Stimulated activated CD4-positive, alpha-beta T cell treated with anti-CD3 and anti-CD28 coated beads, Interleukin-1b, Interleukin-23, amount 100 ng/mL, for 1 hour (primary cell): ENCODE measurements at regions not wholly inside any gene's neighbourhood (a gene's known extent, or its start where the extent isn't known, plus 50 kb on each side); places are given as distances from the start of the nearest gene placed in this dataset.
"Not testable (repeated sequence)": the region's sequence is repeated elsewhere in the genome, so short reads cannot be mapped to it uniquely, and the experiment has no call there.

Experiments
- DNase-seq, 2 donors: peaks; one replicate each; pipeline ENCODE4 v3.0.0-alpha.2; 2020; ENCODE audit warnings: low read depth in 2 of 2

DNA sequence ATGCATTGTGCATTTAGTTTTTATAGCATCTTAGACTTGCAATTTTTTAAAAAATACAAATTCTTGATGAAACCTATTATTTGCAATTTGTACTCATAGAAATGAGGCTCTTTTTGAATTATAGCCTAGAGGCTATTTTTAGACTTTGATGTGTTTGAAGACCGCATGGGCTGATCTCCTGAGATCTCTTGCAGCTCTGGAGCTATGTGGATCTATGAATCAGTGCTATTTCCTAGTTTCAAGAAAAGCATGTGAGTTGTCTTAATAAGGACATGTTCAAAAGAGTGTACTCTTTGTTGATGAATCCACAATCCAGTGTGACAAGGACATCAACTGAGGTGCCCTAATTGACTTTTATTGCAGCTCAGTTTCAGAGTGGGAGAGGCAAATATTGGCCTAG is 620.5 kb downstream of the ETS1 start:
- DNase-seq = no peak

DNA sequence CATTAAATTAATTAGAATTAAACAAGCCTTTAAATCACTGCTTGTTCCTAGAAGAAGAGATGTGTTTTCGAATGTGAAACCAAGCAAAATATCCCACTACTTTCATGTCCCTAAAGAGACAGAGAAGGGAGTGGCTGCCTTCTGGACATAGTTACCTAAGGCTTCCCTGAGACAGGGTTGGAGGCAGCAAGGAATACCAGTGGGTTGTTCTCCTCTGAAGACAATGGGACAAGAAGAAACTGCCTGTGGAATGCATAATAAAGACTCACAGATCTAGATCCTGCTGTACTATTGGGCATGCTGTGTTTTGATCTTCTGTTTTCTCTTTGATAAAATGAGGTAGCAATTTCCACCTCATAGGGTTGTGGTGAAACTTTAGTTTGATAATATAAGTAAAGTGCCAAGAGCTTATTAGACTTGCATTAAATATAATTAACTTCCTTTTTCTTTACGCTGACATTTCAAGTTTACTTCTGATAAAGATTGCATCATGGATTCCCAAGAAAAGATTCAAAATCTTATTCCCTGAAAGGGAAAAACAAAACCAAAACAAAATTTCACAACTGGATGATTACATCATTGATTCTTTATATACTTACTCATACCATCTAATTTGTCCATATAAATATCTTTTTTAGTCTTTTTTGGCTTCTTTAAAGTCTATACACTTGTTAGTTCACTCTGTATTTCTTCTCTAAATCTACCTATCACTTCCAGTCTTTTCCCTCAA is 621.3 kb downstream of the ETS1 start:
- DNase-seq = no peak

DNA sequence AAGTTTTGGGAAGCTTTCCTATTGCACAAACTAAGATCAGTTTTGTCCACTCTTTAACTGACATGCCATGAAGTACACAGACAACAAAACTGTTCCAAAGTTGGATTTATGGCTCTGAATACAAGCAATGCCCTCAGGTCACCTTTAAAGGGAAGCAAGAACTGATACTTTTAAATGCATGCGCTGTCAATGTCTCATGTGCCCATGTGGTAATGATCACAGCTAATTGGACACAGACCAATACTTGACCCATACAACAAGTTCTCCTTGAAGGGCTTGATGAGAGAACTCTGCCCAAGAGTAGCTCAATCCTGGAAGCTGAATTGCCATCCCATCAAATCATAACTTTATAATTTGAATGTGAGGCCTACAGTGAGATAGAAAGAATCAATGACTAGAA is 624.9 kb downstream of the ETS1 start:
- DNase-seq = no peak

DNA sequence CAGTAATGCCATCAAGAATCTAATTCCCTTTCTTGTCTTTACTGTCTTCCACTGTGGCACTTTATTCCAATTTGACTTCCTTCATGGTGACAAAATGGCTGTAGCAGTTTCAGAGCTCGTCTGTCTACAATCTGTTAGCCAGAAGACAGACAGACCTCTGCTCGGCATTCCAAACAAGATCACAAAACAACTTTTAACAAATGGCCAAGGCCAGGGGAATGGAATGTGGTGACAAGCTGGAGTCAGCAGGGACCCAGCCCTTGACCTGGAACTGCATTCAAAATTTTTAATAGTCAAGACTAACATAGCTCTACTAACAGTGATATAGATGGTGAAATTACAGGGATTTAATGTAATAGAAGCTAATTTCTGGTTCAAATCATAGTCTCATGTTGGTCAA is 637.2 kb downstream of the ETS1 start:
- DNase-seq = no peak

DNA sequence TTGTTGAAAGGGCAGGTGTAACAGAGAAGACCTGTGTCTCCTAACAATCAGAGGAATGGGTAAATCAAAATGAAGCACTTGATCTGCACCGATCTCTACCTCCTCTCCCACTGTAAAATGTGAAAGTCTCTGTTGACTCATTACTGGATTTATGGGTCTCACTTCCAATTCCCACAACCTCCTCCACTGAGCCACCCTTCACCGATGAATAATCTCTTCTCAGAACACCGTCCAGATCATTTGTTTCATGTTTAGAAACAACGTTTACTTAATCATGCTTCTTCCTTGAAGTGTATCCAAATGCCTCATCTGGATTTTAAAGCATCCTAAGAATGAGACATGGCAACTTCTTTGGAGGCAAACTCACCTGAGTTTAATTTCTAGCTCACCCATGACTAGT is 643.6 kb downstream of the ETS1 start:
- no peak for DNase-seq

DNA sequence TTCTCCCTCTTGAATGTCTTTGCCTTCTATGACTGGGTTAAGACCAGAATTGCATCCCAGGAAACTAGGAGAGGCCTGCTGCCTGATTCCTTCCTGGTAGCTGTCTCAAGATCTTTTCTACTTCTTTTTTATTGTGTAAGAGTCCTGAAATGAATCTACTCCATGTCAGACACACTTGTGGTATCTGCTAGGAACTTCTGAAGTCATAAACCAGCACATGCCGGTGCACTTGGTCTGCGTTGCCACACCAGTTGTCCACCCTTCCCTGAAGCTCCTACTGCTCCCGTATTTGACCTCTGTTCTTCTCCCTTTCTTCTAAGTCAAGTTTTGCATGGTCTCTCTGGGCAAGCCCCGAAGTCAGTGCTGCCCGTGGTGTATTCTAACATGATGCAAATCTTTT is 644.2 kb downstream of the ETS1 start:
- no peak for DNase-seq

DNA sequence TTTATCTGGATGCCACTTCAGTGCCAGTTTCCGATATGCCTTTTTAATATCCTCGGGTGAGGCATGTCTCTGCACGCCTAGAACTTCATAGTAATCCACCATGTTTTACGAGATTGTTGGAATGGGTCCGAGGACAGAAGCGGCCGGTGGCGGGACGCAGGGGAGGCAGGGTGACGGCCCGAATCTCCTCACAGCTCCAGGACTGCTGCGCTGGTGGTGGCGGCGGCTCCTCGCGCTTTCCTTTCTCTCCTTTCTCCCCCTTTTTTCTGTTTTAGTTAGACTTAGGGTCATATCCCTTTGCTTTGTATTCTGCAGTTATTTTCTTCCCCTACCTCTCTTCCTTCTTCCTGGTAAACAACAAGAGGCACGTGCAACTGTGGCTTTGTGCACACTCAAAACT is 645.8 kb downstream of the ETS1 start:
- DNase-seq = not testable (repeated sequence)

DNA sequence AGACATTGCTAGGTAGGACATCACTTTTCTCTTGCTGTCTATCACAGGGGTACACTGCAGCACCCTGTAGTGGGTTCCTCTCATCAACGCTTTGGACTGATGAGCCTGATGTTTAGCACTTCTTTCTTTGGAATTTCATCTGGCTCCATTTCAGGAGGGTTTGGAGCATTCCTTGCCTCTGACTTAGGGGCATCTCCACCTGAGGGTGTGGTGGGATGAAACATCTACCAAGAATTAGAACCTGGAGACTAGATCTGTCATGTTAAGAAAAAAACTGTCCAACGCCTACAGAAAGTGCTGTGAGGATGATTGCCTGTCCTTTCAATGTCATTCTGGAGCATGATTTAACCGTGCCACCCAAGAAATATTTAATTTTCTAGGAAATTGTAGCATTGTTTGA is 648.4 kb downstream of the ETS1 start:
- no peak for DNase-seq

DNA sequence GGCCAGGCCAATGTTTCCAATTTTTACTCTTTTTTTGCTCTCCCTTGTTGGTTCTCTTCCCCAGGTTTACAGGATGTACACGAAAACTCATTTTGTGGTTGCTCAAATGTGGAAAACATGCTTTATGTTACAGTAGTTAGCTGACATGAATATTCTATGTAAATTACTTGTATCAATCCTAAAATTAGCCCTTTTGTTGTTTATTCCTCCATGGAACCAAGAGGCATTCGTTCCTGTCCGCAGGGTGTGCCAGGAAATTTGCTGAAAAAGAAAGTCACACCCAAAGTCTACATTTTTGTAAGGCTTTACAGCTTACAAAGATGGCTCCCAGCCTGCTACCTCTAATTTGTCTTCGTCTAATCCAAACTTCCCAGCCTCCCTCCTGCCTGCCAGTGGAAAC is 652.3 kb downstream of the ETS1 start:
- no peak for DNase-seq

DNA sequence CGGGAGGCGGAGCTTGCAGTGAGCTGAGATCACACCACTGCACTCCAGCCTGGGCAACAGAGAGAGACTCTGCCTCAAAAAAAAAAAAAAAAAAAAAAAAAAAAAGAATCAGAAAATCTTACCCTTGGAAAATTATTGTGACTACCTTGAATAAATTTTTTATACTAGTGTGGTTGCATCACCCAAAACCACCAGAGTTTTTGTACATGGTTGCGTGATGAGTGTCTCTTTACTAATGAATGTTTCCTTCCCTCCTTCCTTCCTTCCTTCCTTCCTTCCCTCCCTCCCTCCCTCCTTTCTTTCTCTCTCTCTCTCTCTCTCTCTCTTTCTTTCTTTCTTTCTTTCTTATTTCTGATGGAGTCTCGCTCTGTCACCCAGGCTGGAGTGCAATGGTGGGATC is 653.4 kb downstream of the ETS1 start:
- not testable (repeated sequence) for DNase-seq

DNA sequence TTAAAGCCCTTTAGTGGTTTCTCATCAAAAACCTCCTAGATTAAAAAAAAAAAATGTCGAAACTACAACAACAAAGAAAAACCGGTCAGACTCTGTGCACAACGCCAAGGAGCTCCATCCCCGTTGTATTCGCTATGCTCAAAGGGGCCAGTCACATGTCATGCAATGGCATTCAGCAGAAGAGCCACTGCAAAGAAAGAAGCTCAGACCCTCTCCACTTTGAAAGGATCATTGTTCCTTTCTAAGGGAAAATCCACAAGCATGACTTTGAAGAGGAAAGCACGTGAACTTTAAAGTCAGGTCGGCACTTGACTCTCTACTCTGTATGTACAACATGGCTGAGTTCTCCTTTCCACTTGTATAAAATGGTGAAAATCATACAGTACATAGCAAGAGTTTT is 655.6 kb downstream of the ETS1 start:
- DNase-seq = no peak

DNA sequence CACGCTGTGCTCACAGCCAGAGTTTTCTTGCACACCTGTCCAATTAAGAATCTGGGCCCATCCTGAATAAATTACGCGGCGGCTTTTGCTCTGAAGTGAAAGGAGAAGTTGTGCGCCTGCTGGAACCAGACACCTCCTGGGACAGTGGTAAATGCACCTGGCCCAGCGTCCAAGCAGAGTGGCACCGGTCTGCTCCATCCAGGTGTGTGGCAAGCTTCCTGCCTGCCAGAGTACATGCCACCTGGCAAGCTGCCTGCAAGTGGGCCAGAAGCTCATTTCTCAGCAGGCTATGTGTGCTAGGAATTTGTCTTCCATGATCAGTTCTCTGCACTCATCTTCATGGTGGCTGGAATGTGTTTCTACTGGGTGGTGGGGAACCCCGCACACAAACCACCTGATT is 660.6 kb downstream of the ETS1 start:
- no peak for DNase-seq

DNA sequence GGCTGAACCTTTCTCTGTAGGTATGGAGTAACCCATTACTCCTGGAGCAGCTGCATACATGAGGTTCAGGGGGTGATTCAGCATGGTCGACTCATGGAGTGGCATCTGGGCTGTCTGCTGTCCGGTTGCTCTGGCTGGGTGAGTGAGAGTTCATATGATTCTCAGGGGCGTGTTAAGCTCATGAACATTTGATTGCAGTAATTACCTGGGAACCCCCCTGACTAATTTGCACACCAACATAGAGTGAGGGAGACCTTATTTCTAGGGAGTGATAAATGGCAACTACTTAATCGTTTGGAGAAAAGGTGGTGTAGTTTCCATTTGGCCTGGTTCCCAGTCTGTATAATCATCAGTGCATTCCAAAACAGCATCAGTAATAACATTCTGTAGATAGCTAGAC is 661.9 kb downstream of the ETS1 start:
- DNase-seq = no peak

DNA sequence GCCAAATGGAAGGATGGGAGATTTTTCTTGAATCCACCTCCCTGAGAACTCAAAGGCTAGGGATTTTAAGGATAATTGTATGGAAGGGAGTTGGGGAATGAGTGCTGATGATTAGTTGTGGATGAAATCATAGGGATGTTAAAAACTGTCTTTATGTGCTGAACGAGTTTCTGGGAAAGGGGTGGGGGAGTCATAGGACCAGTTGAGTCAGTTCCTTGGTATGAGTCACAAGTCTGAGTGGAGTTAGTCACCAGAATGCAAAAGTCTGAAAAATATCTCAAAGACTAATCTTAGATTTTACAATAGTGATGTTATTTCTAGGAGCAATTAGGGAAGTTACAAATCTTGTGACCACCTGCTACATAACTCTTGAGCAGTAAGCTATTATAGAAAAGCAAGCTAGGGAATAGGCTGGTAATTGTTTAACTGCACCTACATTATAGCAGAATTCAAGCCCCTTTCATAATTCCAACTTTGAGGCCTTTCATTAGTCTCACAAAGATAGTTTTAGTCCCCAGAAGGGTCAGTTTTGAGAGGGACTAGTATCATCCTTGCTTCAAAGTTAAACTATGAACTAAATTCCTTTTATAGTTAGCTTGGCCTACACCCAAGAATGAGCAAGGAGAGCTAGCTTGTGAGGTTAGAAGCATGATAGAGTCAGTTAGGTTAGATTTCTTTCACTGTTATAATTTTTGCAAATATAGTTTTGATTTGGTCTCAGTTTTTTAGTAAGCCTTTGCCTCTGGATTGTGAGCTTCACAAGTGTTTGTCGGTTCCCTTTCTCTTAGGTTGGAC is 668.0 kb downstream of the ETS1 start:
- DNase-seq = no peak

DNA sequence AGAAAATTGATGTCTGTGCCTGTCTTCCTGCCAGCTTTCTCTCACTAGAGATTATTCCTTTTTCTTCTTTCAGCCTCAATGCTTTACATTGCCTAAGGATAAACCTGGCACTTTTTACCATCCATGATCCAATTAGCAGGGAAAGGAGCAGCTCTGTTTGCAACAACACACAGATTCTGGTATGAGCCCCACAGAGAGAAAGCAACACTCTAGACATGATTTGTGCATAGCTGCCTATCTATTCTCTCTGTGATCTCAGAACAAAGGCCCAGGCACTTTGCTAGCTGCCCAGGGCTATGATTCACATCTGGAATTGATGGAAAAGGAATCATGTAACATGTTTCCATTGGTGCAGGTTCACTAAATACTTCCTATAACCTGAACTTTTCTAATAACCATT is 685.0 kb downstream of the ETS1 start:
- DNase-seq = no peak

DNA sequence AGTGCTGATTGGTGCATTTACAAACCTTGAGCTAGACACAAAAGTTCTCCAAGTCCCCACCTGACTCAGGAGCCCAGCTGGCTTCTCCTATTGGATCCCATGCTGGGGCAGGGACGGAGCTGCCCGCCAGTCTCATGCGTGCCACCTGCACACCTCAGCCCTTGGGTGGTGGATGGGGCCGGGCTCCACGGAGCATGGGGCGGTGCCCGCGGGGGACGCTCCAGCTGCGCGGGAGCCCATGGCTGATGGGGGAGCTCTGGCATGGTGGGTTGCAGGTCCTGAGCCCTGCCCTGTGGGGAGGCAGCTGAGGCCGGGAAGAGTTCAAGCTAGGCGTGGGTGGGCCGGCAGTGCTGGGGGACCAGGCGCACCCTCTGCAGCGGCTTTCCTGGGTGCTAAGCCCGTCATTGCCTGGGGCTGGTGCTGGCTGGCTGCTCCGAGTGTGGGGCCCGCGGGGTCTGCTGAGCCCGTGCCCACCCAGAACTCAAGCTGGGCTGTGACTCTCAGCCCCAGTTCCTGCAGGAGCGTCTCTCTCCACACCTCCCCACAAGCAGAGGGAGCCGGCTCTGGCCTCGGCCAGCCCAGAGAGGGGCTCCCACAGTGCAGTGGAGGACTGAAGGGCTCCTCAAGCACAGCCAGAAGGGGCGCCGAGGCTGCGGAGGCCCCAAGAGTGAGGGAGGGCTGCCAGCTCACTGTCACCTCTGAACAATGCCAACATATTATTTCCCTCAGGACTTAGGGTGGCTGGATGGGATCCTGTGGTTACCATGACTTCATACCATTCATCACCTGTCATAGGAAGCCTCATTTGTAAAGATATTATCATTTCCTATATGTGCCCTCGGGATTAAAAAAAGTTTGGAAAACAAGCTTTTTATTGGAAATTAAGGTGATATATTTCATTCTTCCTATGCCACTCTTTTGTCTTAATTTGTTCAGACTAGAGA is 688.7 kb downstream of the ETS1 start:
- DNase-seq = no peak

DNA sequence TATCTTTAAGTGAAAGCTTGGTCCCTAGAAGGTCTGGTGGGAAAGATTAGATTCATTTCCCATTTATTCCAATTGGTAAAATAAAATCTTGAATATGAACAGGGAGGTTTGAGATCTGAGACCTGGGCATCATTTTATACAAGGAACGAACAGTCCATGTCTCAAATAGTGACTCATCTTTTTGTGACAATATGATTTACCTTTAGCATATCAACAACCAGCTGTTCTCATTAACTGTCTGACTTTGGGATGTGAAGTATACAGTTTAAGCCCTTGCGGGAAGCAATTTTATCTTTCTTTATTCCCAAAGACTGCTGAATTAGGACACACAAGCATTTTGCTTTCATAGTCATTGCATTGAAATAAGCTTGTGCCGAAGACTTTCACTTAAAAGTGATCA is 691.6 kb downstream of the ETS1 start:
- no peak for DNase-seq

DNA sequence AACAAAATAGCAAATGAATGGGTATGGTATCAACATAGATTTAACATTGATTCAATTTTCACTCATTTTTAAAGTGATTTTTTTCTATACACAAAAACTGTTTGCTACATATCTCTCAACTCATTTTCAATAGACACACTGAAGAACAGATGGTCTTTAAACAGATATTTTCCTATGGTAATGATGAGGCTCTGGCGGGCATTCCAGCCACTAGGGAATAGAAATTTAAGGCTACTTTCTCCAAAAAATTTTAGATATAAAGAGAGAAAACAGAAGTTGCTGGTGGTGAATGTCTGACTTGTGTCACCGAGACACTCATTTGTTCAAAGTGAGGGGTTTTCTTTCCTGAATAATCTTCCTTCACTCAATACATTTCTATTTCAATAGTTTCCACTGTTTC is 693.0 kb downstream of the ETS1 start:
- no peak for DNase-seq

DNA sequence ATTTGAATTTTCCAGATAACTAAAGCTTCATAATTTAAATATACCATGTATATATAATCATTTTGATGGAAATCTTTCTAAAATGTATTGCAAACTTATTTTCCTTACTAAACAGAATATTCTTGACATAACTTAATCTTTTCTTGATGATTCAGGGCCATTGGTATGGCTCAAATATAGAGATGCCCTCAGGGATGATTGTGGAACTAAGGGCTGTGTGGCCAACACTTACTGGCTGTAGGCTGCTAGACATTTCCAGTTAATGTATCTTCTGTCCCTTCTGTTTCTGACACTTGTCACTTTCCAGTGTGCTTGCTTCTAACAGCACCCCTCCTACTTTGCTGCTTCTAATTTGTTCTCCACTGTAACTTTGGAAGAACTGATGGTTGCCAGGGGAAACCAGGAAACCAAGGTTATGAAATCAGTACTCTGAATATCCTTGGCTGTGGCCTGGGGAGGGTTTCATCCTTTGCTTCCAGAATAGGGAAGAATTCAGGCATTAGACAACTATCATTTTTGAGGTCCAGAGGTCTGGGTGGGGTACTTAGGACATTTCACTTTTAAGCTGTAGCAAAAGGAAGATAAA is 697.2 kb downstream of the ETS1 start:
- DNase-seq = no peak

DNA sequence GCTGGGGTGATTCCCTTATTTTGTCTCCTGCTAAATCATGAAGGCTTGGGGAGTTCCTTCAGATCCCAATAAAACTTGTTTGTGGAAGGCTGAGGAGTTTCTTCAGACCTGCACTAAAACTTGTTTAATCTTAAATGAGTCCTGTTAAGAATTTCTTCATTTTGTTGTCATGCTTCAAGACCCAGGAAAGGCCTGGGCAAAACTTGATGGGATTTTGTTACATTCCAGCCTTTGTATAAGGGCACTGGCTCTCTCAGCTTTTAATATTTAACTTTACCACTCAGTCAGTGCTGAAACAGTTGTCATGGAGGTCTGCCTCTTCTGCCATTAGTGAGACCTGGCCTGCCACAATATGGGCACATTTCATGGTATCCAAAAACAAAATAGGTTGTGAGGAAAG is 699.0 kb downstream of the ETS1 start:
- no peak for DNase-seq

DNA sequence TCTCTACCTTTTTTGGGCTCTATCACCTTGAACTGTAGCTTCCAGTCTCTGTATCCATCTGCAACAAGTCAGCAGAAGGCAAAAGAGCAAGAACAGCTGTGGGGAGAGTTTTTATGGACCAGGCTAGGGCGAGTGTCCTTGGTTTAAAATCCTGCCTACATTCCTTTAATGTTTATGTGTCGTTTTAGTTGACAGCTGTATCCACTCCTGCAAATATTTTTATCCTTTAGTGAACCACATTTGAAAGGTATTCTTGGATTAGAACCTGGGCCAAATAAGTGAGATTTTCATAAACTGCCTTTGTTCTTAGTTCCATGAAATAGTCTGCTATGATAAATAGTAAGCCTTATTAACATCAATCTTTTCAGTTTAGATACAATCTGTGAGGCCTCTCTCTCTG is 712.2 kb downstream of the ETS1 start:
- DNase-seq = no peak

DNA sequence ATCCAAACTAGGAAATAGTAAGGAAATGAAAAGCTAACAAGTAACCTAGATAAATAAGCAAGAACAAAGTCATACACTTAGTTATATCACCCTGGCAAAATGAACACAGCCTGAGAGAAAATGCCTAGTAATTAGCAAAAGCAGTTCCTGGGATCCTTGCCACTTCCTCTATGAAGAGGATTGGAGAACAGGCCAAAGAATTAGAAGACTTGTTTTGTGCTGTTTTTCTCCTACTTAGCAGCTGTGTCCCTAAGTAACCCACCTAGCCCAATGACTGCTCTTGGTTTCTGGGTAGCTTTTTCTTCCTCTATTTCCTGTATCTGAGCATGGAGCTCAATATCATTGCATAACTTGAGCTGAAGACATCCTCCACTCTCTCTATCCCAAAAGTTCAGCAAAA is 713.9 kb downstream of the ETS1 start:
- DNase-seq = no peak
